Osteoblast (primary cell): ENCODE measurements at regions not wholly inside any gene's neighbourhood (a gene's known extent, or its start where the extent isn't known, plus 50 kb on each side); places are given as distances from the start of the nearest gene placed in this dataset.

Source experiments
- DNase-seq: peaks from one replicate; pipeline ENCODE4 v3.0.0; 2011; ENCODE audit warnings: low spot score, mixed read lengths; ENCODE audit not compliant: insufficient read length; ENCODE audit errors: missing footprints
- H2AFZ ChIP-seq: 2 replicates; pipeline ENCODE4 v1.6.0; 2011; ENCODE audit warnings: mild to moderate bottlenecking, low read length
- H3K27ac ChIP-seq: 2 replicates; pipeline ENCODE4 v1.5.1; 2011; ENCODE audit warnings: mild to moderate bottlenecking, low read depth, low read length, moderate library complexity
- H3K27me3 ChIP-seq: 2 replicates; pipeline ENCODE4 v1.6.0; 2012; ENCODE audit warnings: mild to moderate bottlenecking, control low read depth, inconsistent platforms, low read length, moderate library complexity; ENCODE audit not compliant: insufficient read depth
- H3K36me3 ChIP-seq: 2 replicates; pipeline ENCODE4 v1.5.1; 2011; ENCODE audit warnings: mild to moderate bottlenecking, low read length, control low read depth, moderate library complexity; ENCODE audit not compliant: insufficient read depth
- H3K4me1 ChIP-seq: 2 replicates; pipeline ENCODE4 v1.5.1; 2011; ENCODE audit warnings: mild to moderate bottlenecking, low read length, control low read depth, moderate library complexity; ENCODE audit not compliant: insufficient read depth
- H3K4me2 ChIP-seq: 2 replicates; pipeline ENCODE4 v1.6.0; 2011; ENCODE audit warnings: mild to moderate bottlenecking, low read length; ENCODE audit not compliant: insufficient read depth
- H3K4me3 ChIP-seq: fragments of 200-600 bp; sonication (generic); 3 replicates; pipeline ENCODE4 v1.5.1; 2012; ENCODE audit warnings: mild to moderate bottlenecking, low read length, inconsistent platforms; ENCODE audit not compliant: insufficient read depth
- H3K79me2 ChIP-seq: 2 replicates; pipeline ENCODE4 v1.6.0; 2012; ENCODE audit warnings: mild to moderate bottlenecking, low read length, control low read depth, inconsistent platforms; ENCODE audit not compliant: insufficient read depth
- H3K9me3 ChIP-seq: 2 replicates; pipeline ENCODE4 v1.5.1; 2011; ENCODE audit warnings: low read depth, low read length, control low read depth
- H4K20me1 ChIP-seq: 2 replicates; pipeline ENCODE4 v1.6.0; 2012; ENCODE audit warnings: mild to moderate bottlenecking, low read length, control low read depth; ENCODE audit not compliant: insufficient read depth
- CTCF ChIP-seq: IDR thresholded peaks from 2 replicates; pipeline ENCODE4 v1.5.1; 2011; ENCODE audit warnings: mild to moderate bottlenecking, low read depth, low read length, moderate library complexity; ENCODE audit errors: extremely low read depth

GRCh38 chr3:34207806-34208205, 409.4 kb downstream of the PDCD6IP start:
- H3K36me3 ChIP-seq, result no peaks in the 10 kb centered on the region
- no peak overlapping the region for H2AFZ ChIP-seq
- H3K4me1 ChIP-seq, result no peaks in the 10 kb centered on the region
- H3K4me2 ChIP-seq, result no peak overlapping the region
- H3K27me3 ChIP-seq, result no peaks in the 10 kb centered on the region
- no peak for DNase-seq
- H3K79me2 ChIP-seq, result no peaks in the 10 kb centered on the region
- no peaks in the 10 kb centered on the region for H3K9me3 ChIP-seq
- H4K20me1 ChIP-seq, result no peaks in the 10 kb centered on the region
- H3K4me3 ChIP-seq, result no peak overlapping the region
- no peak for TF ChIP-seq CTCF
- H3K27ac ChIP-seq, result no peak overlapping the region

DNA sequence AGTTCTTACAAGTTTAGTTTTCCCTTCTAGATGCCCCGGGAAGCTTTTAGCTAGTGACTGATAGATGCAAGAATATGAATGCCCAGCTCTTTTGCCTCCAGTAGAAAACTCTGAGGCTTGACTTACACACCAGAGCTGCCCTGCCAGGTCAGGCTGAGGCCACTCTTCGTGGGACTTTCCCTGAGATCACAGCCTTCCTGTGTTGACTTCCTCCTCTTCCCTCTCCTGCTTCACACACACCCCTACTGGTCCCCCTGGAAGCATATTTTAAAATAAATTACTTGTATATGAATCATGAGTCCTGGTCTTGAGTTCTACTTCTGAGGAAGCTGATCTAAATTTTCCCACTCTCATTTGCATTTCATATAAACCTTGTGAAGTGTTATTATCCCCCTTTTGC, 413.7 kb downstream of the PDCD6IP start:
- Histone ChIP-seq H3K4me1 (no peaks in the 10 kb centered on the region), H2AFZ (no peak overlapping the region), H3K27ac (no peak overlapping the region), H3K4me2 (no peak overlapping the region), H4K20me1 (no peaks in the 10 kb centered on the region), H3K9me3 (no peaks in the 10 kb centered on the region), H3K36me3 (no peaks in the 10 kb centered on the region), H3K27me3 (no peaks in the 10 kb centered on the region), H3K79me2 (no peaks in the 10 kb centered on the region), H3K4me3 (no peak overlapping the region)
- no peak for TF ChIP-seq CTCF
- peak; percentile 1 for DNase-seq

DNA sequence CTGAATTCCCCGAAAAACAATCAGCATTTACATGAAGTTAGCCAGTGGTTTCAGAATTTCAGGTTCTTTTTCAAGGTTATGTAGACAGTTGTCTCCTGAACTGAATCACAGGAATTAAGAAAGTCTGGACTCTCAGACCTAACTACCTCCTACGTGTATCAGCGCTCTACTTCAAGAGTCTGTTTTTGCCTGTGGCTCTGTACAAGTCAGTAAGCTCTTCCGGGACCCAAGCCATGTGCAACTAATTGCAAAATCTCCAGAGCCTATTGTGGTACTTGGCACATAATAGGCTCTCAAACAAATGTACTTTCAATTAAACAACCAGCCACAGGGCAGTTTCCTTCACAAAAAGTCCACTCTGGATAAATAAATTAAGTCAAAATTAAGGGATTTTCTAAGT, 414.2 kb downstream of the PDCD6IP start:
- Histone ChIP-seq H3K79me2 (no peaks in the 10 kb centered on the region), H3K27me3 (no peaks in the 10 kb centered on the region), H3K4me1 (no peaks in the 10 kb centered on the region), H2AFZ (no peak overlapping the region), H3K4me2 (no peak overlapping the region), H3K4me3 (no peak overlapping the region), H3K27ac (no peak overlapping the region), H3K9me3 (no peaks in the 10 kb centered on the region), H4K20me1 (no peaks in the 10 kb centered on the region), H3K36me3 (no peaks in the 10 kb centered on the region)
- TF ChIP-seq CTCF, result no peak
- DNase-seq, result peak; percentile 0

DNA sequence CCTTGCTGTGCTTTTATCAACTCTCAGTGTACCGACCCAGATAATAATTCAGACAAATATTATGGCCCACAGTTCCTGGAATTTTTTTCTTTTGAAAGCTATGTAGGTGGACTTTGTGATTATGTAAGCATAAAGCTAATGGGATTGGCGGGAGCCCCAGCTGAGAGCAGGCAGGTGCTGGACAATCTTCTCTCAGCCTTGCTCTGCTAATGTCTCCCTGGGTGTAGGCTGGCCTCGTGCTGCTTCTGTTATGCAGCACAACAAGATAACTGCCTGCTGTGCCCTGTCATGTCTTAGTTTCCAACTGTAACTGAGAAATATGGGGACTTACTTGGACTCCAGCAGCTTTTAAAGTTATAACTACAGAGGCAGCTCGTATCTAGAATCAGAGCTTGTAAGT, 415.0 kb downstream of the PDCD6IP start:
- H3K9me3 ChIP-seq, result no peaks in the 10 kb centered on the region
- no peak overlapping the region for H3K4me3 ChIP-seq
- H3K27me3 ChIP-seq, result no peaks in the 10 kb centered on the region
- H3K79me2 ChIP-seq, result no peaks in the 10 kb centered on the region
- TF ChIP-seq CTCF, result no peak
- H3K4me2 ChIP-seq, result no peak overlapping the region
- DNase-seq, result no peak
- no peaks in the 10 kb centered on the region for H4K20me1 ChIP-seq
- no peak overlapping the region for H2AFZ ChIP-seq
- no peaks in the 10 kb centered on the region for H3K36me3 ChIP-seq
- no peaks in the 10 kb centered on the region for H3K4me1 ChIP-seq
- no peak overlapping the region for H3K27ac ChIP-seq
